UCSD-AML1 (cell line): ENCODE measurements at regions not wholly inside any gene's neighbourhood (a gene's known extent, or its start where the extent isn't known, plus 50 kb on each side); places are given as distances from the start of the nearest gene placed in this dataset.
"Not testable (repeated sequence)": the region's sequence is repeated elsewhere in the genome, so short reads cannot be mapped to it uniquely, and the experiment has no call there.

Source experiments
- DNase-seq: peaks from one replicate; lab custom pipeline; 2025; ENCODE audit not compliant: unreplicated experiment; lab: John Stamatoyannopoulos, UW

GRCh38 chr4:148574911-148575310 lies 132.7 kb upstream of the NR3C2 start:
- DNase-seq, result no peak

- DNase-seq, result no peak
Measured at GRCh38 chr4:148574502-148574901, 132.3 kb upstream of the NR3C2 start.

- DNase-seq, result no peak
Measured at GRCh38 chr4:148574066-148574465, 131.9 kb upstream of the NR3C2 start.

GRCh38 chr4:148573296-148573695 lies 131.1 kb upstream of the NR3C2 start:
- DNase-seq, result no peak

- no peak for DNase-seq
Measured at GRCh38 chr4:148565801-148566200, 123.6 kb upstream of the NR3C2 start.

GRCh38 chr4:148563684-148564083 lies 121.5 kb upstream of the NR3C2 start:
- DNase-seq, result no peak

GRCh38 chr4:148561467-148561866 lies 119.3 kb upstream of the NR3C2 start:
- no peak for DNase-seq

- no peak for DNase-seq
Measured at GRCh38 chr4:148557793-148558192, 115.6 kb upstream of the NR3C2 start.

- DNase-seq, result no peak
Measured at GRCh38 chr4:148550788-148551187, 108.6 kb upstream of the NR3C2 start.

GRCh38 chr4:148542922-148543623 lies 100.9 kb upstream of the NR3C2 start:
- no peak for DNase-seq

- no peak for DNase-seq
Measured at GRCh38 chr4:148540622-148541326, 98.6 kb upstream of the NR3C2 start.

GRCh38 chr4:148539387-148539786 lies 97.2 kb upstream of the NR3C2 start:
- DNase-seq, result no peak

- not testable (repeated sequence) for DNase-seq
Measured at GRCh38 chr4:148533851-148534250, 91.6 kb upstream of the NR3C2 start.

- DNase-seq, result no peak
Measured at GRCh38 chr4:148530114-148530513, 87.9 kb upstream of the NR3C2 start.

GRCh38 chr4:148527571-148527970 lies 85.4 kb upstream of the NR3C2 start:
- DNase-seq, result no peak

GRCh38 chr4:148522995-148523394 lies 80.8 kb upstream of the NR3C2 start:
- no peak for DNase-seq

- no peak for DNase-seq
Measured at GRCh38 chr4:148515248-148515647, 73.0 kb upstream of the NR3C2 start.

GRCh38 chr4:148514581-148514980 lies 72.4 kb upstream of the NR3C2 start:
- no peak for DNase-seq

GRCh38 chr4:148514041-148514440 lies 71.8 kb upstream of the NR3C2 start:
- no peak for DNase-seq

GRCh38 chr4:148510211-148510610 lies 68.0 kb upstream of the NR3C2 start:
- no peak for DNase-seq

- DNase-seq, result no peak
Measured at GRCh38 chr4:148503681-148504080, 61.5 kb upstream of the NR3C2 start.

- no peak for DNase-seq
Measured at GRCh38 chr4:148497258-148497657, 55.0 kb upstream of the NR3C2 start.

GRCh38 chr4:148495463-148495862 lies 53.2 kb upstream of the NR3C2 start:
- DNase-seq, result no peak
